Memory B cell (primary cell): ENCODE measurements at regions not wholly inside any gene's neighbourhood (a gene's known extent, or its start where the extent isn't known, plus 50 kb on each side); places are given as distances from the start of the nearest gene placed in this dataset.

Experiments used
- ATAC-seq: fragments of 150-1000 bp; cut with Tn5 transposase; 2 replicates; pipeline ENCODE4 v1.10.0; 2021; ENCODE audit warnings: low read depth, mild to moderate bottlenecking, moderate library complexity
- DNase-seq, 2 donors: peaks; one replicate each; pipeline ENCODE4 v3.0.0; 2022; ENCODE audit warnings: low spot score in 2 of 2
- H3K27ac Mint-ChIP-seq: one replicate; pipeline ENCODE4 v1.8.0; 2022; ENCODE audit warnings: mild to moderate bottlenecking, moderate library complexity, mixed read lengths
- H3K27me3 Mint-ChIP-seq: one replicate; pipeline ENCODE4 v1.8.0; 2022; ENCODE audit warnings: mixed read lengths
- H3K36me3 Mint-ChIP-seq: one replicate; pipeline ENCODE4 v1.8.0; 2022; ENCODE audit warnings: mild to moderate bottlenecking, mixed read lengths
- H3K4me1 Mint-ChIP-seq: one replicate; pipeline ENCODE4 v1.8.0; 2022; ENCODE audit warnings: mixed read lengths
- H3K4me3 Mint-ChIP-seq: one replicate; pipeline ENCODE4 v1.8.0; 2022; ENCODE audit warnings: mild to moderate bottlenecking, moderate library complexity, mixed read lengths
- H3K9me3 Mint-ChIP-seq: one replicate; pipeline ENCODE4 v1.8.0; 2022; ENCODE audit warnings: mixed read lengths

GRCh38 chr5:91272858-91273257 is 110.3 kb downstream of the ARRDC3 start:
- DNase-seq = no peak
- no peak overlapping the region for H3K4me3 Mint-ChIP-seq
- peaks cover 2% of the 10 kb centered on the region for H3K9me3 Mint-ChIP-seq
- no peak for ATAC-seq
- no peaks in the 10 kb centered on the region for H3K4me1 Mint-ChIP-seq
- H3K27ac Mint-ChIP-seq = no peak overlapping the region
- H3K27me3 Mint-ChIP-seq = peaks cover 3% of the 10 kb centered on the region
- no peaks in the 10 kb centered on the region for H3K36me3 Mint-ChIP-seq

DNA sequence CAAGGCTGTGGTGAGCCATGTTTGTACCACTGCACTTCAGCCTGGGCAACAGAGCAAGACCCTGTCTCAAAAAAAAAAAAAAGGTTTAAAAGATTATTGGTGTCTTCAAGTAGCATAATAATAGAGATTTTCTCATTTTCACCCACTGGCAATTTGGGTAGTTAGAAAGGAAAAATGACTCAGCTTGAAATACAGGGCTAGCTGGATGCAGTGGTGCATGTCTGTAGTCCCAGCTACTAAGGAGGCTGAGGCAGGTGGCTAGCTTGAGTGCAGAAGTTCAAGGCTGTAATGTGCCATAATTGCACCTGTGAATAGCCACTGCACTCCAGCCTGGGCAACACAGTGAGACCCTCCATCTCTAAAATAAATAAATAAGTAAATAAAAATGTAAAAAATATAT is 111.1 kb downstream of the ARRDC3 start:
- no peak for ATAC-seq
- H3K27ac Mint-ChIP-seq = no peak overlapping the region
- H3K4me1 Mint-ChIP-seq = no peaks in the 10 kb centered on the region
- H3K9me3 Mint-ChIP-seq = peaks cover 2% of the 10 kb centered on the region
- H3K27me3 Mint-ChIP-seq = peaks cover 3% of the 10 kb centered on the region
- no peaks in the 10 kb centered on the region for H3K36me3 Mint-ChIP-seq
- DNase-seq = no peak
- no peak overlapping the region for H3K4me3 Mint-ChIP-seq

DNA sequence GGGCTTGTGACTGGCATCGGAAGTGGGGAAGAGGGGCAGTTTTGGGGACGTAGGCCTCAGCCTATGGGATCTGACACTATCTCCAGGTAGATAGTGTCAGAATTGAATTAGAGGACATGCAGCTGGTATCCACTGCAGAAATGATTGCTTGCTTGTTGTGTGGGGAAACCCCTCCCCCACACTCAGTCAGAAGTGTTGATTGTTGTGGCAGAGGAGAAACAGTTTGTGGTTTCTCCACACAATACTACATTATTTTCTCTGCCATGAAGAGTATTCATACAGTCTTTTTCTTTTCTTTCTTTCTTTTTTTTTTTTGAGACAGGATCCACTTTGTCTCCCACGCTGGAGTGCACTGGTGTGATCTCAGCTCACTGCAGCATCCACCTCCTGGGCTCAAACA is 113.9 kb downstream of the ARRDC3 start:
- no peak overlapping the region for H3K27ac Mint-ChIP-seq

GRCh38 chr5:91266184-91266705 is 116.9 kb downstream of the ARRDC3 start:
- Mint-ChIP-seq H3K36me3 (no peaks in the 10 kb centered on the region), H3K9me3 (no peaks in the 10 kb centered on the region), H3K4me1 (no peaks in the 10 kb centered on the region), H3K27me3 (no peaks in the 10 kb centered on the region), H3K4me3 (no peak overlapping the region), H3K27ac (no peak overlapping the region)
- DNase-seq = no peak
- ATAC-seq = peak; percentile 48

More for the DNA sequence above, 113.9 kb downstream of the ARRDC3 start:
- DNase-seq (no peak), ATAC-seq (no peak)
- H3K9me3 Mint-ChIP-seq = peaks cover 2% of the 10 kb centered on the region
- no peaks in the 10 kb centered on the region for H3K36me3 Mint-ChIP-seq
- H3K4me3 Mint-ChIP-seq = no peak overlapping the region
- H3K4me1 Mint-ChIP-seq = no peaks in the 10 kb centered on the region
- no peaks in the 10 kb centered on the region for H3K27me3 Mint-ChIP-seq

DNA sequence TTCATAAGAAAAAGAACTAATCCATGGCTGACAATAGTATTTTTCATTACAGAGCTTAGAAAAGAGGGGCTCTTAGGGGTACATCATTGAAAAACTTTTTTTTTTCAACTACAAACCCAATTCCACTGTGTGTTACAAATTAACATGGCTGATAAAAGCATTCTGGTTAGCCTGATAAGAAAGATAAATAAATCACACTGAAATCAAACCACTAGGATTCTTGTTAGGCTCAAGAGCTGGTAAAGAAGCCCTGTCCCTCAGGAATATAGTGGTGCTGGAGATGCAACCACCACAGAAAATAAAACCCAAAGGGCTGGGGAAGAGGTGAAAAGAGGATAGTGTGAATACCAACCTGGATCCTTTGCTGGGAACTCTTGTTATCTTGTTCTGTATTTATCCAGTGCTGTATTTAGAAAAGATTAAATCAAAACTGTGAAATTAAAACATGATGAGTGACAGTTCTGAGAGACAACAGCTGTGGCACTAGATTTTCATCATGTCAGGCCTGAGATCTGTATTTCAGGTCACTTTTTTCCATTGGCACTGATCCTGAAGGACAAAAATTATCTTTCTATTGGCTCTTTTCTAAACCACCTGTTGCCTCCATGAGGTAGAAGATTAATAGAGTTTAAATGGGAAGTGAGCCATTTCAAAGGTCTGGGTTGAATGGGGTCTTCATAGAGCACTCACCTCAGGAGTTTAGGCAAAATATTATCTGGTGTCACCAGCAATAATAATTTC is 118.6 kb downstream of the ARRDC3 start:
- no peak overlapping the region for H3K4me3 Mint-ChIP-seq
- no peak for DNase-seq
- H3K36me3 Mint-ChIP-seq = no peaks in the 10 kb centered on the region
- ATAC-seq = no peak
- no peaks in the 10 kb centered on the region for H3K4me1 Mint-ChIP-seq
- H3K27me3 Mint-ChIP-seq = peaks cover 3% of the 10 kb centered on the region
- H3K9me3 Mint-ChIP-seq = no peaks in the 10 kb centered on the region
- H3K27ac Mint-ChIP-seq = no peak overlapping the region

- no peak for ATAC-seq
- Mint-ChIP-seq H3K27ac (no peak overlapping the region), H3K9me3 (no peaks in the 10 kb centered on the region), H3K36me3 (no peaks in the 10 kb centered on the region), H3K4me3 (no peak overlapping the region), H3K27me3 (peaks cover 5% of the 10 kb centered on the region), H3K4me1 (no peaks in the 10 kb centered on the region)
- no peak for DNase-seq
Measured at GRCh38 chr5:91263898-91264297, 119.2 kb downstream of the ARRDC3 start.

GRCh38 chr5:91257301-91257700 is 125.8 kb downstream of the ARRDC3 start:
- DNase-seq (no peak), ATAC-seq (no peak)
- no peaks in the 10 kb centered on the region for H3K4me1 Mint-ChIP-seq
- H3K36me3 Mint-ChIP-seq = peaks cover 2% of the 10 kb centered on the region
- peaks cover 7% of the 10 kb centered on the region for H3K27me3 Mint-ChIP-seq
- no peak overlapping the region for H3K4me3 Mint-ChIP-seq
- no peaks in the 10 kb centered on the region for H3K9me3 Mint-ChIP-seq
- H3K27ac Mint-ChIP-seq = no peak overlapping the region

DNA sequence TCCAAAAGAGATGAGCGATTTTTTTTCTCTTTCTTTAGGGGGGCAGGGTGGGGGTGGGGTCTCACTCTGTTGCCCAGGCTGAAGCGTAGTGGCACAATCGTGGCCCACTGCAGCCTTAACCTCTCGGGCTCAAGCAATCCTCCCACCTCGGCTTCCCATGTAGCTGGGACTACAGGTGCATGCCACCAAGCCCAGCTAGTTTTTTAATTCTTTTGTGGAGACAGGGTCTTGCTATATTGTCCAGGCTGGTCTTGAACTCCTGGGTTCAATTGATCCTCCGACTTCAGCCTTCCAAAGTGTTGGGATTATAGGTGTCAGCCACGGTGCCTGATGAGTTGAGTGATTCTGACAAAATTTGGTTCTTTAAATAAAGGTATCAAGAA is 127.0 kb downstream of the ARRDC3 start:
- H3K27me3 Mint-ChIP-seq = peaks cover 7% of the 10 kb centered on the region
- ATAC-seq (no peak), DNase-seq (no peak)
- no peaks in the 10 kb centered on the region for H3K4me1 Mint-ChIP-seq
- no peaks in the 10 kb centered on the region for H3K9me3 Mint-ChIP-seq
- no peak overlapping the region for H3K4me3 Mint-ChIP-seq
- H3K36me3 Mint-ChIP-seq = peaks cover 2% of the 10 kb centered on the region
- no peak overlapping the region for H3K27ac Mint-ChIP-seq

DNA sequence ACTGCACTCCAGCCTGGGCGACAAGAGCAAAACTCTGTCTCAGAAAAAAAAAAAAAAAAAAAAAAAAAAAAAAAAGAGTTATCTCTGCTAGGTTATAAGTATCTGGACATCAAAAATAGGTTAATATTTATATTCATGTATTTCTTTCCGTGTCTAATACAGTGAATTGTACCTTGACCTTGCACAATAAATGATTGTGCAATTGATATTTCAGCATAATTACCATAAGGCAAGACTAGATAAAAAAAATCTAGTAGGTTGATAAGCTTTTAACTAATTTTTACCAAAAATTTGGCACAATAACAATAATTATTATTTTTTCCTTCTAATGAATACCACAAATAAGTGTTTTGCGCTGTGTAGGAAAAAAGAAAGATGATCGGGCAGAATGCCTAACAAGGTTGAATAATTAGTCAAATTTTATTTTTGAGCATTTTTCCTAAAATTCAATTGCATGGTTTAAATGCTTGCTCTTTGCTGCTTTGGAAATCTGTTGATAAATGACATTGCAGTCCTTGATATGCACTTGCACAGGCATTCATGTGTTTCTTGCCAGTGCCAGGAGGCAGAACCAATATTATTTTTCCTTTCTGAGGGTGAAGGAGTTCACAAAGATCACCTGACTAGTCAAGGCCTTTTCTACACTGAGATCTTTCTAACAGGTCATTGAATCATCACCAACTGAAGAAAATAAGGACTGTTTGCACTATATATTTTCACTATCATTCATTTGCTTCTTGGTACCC is 127.5 kb downstream of the ARRDC3 start:
- Mint-ChIP-seq H3K4me1 (no peaks in the 10 kb centered on the region), H3K9me3 (no peaks in the 10 kb centered on the region), H3K27me3 (peaks cover 7% of the 10 kb centered on the region), H3K36me3 (peaks cover 2% of the 10 kb centered on the region), H3K4me3 (no peak overlapping the region), H3K27ac (no peak overlapping the region)
- ATAC-seq = no peak
- DNase-seq = no peak

DNA sequence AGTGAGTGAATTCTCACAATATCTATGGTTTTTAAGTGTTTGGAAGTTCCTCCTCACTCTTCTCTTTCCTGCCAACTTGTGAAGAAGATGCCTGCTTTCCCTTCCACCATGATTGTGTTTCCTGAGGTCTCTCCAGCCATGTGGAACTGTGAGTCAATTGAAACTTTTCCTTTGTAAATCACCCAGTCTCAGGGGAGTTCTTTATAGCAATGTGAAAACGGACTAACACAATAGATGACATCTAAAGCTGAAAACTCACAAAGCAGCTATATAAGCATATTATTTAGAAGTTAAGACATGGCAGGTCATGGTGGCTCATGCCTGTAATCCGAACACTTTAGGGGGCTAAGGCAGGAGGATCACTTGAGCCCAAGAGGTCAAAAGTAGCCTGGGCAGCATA is 130.2 kb downstream of the ARRDC3 start:
- Mint-ChIP-seq H3K4me3 (no peak overlapping the region), H3K4me1 (no peaks in the 10 kb centered on the region), H3K9me3 (peaks cover 4% of the 10 kb centered on the region), H3K27me3 (peaks cover 2% of the 10 kb centered on the region), H3K27ac (no peak overlapping the region), H3K36me3 (peaks cover 2% of the 10 kb centered on the region)
- no peak for ATAC-seq
- no peak for DNase-seq

- Mint-ChIP-seq H3K27me3 (peaks cover 5% of the 10 kb centered on the region), H3K4me3 (no peak overlapping the region), H3K9me3 (peaks cover 9% of the 10 kb centered on the region), H3K27ac (no peak overlapping the region), H3K4me1 (no peaks in the 10 kb centered on the region), H3K36me3 (peaks cover 7% of the 10 kb centered on the region)
- DNase-seq (no peak), ATAC-seq (no peak)
Measured at GRCh38 chr5:91245871-91246270, 137.2 kb downstream of the ARRDC3 start.

DNA sequence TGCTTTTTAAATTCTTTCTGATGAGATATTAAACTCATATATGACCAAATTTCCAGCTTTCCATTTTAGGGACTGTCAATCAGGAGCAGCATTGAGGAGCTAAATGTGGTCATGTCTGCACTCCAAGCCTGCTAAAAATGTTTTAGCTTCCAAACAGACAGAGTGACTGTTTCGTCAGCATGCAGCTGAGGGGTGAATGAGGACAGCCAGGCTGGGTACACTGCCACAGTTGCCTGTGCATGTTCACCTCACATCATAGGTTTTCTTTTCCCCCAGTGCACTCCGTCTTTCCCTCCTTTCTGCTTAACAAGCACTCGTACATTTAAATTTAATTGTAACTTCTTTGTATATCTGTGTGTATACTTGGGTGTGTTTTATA is 138.1 kb downstream of the ARRDC3 start:
- Mint-ChIP-seq H3K36me3 (peaks cover 7% of the 10 kb centered on the region), H3K27me3 (peaks cover 5% of the 10 kb centered on the region), H3K27ac (no peak overlapping the region), H3K9me3 (peaks cover 8% of the 10 kb centered on the region), H3K4me3 (no peak overlapping the region), H3K4me1 (no peaks in the 10 kb centered on the region)
- DNase-seq (no peak), ATAC-seq (no peak)

DNA sequence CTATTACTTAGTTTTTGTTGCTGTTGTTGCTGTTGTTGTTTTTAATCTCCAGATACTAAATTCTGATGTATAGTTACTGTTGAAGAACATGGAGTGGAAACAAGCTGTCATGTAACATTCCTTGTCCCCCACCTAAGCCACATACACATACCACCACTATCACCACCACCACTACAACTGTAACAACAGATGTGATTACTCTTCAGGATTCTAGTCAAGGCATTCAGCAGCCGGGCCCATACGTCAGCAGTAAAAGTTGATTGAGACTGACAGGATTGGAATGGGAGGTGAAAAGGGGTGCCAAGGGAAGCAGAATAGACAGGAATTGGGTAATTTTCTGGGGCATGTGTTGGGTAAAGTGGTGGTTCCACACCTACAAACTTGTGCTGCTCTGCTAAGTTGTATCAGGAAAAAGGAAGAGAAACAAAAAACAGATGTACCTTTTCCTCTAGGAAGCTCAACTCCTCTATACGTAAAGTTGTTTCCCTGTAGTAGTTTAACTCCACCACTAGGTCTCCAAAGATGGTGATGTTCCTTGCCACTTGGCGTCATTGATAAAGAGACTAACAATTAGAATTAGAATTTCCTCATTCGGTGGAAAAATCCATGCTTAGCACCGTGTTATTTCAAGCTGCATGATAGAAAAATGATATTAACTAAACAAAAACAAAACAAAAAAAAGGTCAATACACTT is 138.6 kb downstream of the ARRDC3 start:
- ATAC-seq = no peak
- no peak for DNase-seq
- Mint-ChIP-seq H3K4me1 (no peaks in the 10 kb centered on the region), H3K4me3 (no peak overlapping the region), H3K27me3 (peaks cover 5% of the 10 kb centered on the region), H3K27ac (no peak overlapping the region), H3K9me3 (peaks cover 5% of the 10 kb centered on the region), H3K36me3 (peaks cover 7% of the 10 kb centered on the region)

DNA sequence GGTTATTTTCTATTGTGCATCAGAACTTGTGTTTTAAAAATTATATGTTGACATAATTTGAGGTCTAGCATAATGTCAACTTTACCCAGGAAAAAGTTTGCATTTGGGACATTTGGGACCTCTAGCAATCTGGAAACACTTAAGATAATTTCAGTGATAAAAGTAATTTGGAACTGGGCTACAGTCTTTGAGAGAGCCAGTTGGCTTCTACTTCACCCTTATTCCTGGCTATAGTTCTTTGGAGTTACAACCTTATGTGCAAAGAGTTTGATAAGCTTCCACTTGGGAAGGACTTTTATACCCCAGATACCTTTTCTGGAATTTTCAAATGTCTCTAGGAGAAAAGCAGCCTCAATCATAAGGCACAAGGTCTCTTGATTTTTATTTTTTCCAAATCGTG is 139.3 kb downstream of the ARRDC3 start:
- peaks cover 5% of the 10 kb centered on the region for H3K9me3 Mint-ChIP-seq
- H3K4me1 Mint-ChIP-seq = no peaks in the 10 kb centered on the region
- DNase-seq = no peak
- H3K4me3 Mint-ChIP-seq = no peak overlapping the region
- peaks cover 7% of the 10 kb centered on the region for H3K36me3 Mint-ChIP-seq
- peaks cover 6% of the 10 kb centered on the region for H3K27me3 Mint-ChIP-seq
- ATAC-seq = no peak
- no peak overlapping the region for H3K27ac Mint-ChIP-seq
